ENCODE measurements at regions not wholly inside any gene's neighbourhood (a gene's known extent, or its start where the extent isn't known, plus 50 kb on each side); places are given as distances from the start of the nearest gene placed in this dataset.

DNA sequence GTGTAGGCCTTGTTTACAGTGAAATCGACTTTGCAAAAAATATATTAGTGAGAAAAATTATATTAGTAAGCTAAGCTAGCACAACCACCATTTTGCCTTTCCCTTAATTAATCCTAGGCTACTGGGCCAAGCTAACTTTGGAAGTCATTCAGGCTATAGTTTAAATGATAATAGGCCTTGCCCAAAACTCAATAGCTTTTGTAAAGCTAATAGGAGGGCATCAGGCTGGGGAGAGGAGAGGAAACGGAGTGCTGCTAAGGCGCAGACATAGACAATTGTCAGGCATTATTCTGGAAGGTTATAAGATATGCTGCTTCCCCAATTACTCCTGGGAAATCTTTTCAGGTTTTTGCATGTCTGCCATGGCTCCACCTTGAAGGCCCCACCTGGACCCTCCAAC is 1286.0 kb downstream of the NSUN3 start:
- TF ChIP-seq, protein P1, sequence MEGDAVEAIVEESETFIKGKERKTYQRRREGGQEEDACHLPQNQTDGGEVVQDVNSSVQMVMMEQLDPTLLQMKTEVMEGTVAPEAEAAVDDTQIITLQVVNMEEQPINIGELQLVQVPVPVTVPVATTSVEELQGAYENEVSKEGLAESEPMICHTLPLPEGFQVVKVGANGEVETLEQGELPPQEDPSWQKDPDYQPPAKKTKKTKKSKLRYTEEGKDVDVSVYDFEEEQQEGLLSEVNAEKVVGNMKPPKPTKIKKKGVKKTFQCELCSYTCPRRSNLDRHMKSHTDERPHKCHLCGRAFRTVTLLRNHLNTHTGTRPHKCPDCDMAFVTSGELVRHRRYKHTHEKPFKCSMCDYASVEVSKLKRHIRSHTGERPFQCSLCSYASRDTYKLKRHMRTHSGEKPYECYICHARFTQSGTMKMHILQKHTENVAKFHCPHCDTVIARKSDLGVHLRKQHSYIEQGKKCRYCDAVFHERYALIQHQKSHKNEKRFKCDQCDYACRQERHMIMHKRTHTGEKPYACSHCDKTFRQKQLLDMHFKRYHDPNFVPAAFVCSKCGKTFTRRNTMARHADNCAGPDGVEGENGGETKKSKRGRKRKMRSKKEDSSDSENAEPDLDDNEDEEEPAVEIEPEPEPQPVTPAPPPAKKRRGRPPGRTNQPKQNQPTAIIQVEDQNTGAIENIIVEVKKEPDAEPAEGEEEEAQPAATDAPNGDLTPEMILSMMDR (conservative IDR thresholded peaks at IDR 0.05; ENCODE audit: low read depth in 2 of 2) = no peak
- TF ChIP-seq CREB1 (CRISPR knock-in tag; IDR thresholded peaks at IDR 0.05; ENCODE audit: low read depth) (no peak), EZH2phosphoT487 (IDR thresholded peaks at IDR 0.05; ENCODE audit: unreplicated experiment) (no peak)

Measured in GM23338 (cell line).